ENCODE measurements at regions not wholly inside any gene's neighbourhood (a gene's known extent, or its start where the extent isn't known, plus 50 kb on each side); places are given as distances from the start of the nearest gene placed in this dataset.

DNA sequence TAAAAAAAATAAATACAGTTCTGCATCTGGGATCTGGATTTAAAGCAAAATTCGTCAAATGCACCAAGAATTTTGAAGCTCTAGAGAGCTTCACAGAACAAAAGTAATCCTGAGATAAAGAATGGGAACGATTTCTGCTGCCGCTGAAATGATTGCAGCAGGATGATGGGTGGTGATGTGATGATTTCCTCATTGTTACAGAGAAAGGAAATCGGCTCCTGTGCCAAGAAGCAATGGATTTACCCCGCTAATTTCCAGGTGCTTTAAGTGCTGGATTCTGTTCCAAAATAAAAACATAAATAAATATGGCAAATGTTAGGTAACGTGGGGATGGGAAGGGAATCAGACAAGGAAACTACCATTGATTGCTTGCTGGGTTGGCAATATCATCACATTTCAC lies 1067.9 kb upstream of the MAP3K7 start:
- H3K27ac Mint-ChIP-seq, result no peak overlapping the region
- no peaks in the 10 kb centered on the region for H3K27me3 Mint-ChIP-seq
- H3K9me3 Mint-ChIP-seq, result peaks cover 2 to 4% of the 10 kb centered on the region in 2 donors
- ATAC-seq (replicated peaks), result no peak
- H3K4me3 Mint-ChIP-seq, result no peak overlapping the region
- H3K4me1 Mint-ChIP-seq, result no peaks in the 10 kb centered on the region
- no peak for DNase-seq
- H3K36me3 Mint-ChIP-seq, result no peaks in the 10 kb centered on the region

DNA sequence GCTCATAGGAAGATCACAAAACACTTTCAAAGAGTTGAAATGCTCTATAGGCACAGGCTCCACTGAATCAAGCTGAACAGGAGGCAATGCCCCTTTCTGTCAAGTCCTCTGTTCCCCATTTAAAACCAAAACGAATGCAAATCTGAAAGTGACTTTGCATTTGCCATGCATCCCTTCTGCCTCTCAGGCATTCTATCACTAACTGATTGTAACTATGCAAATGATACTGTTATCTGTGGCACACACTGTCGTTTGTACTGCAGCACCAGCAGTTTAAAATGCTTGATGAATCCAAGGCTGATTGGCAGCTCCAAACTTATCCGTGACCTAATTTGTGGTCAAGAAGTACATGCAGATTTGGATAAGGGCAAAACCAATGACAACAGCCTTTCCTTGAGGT lies 1067.5 kb upstream of the MAP3K7 start:
- Mint-ChIP-seq H3K9me3 (peaks cover 2 to 4% of the 10 kb centered on the region in 2 donors), H3K4me1 (no peaks in the 10 kb centered on the region), H3K27me3 (no peaks in the 10 kb centered on the region), H3K36me3 (no peaks in the 10 kb centered on the region), H3K4me3 (no peak overlapping the region), H3K27ac (no peak overlapping the region)
- no peak for ATAC-seq (replicated peaks)
- no peak for DNase-seq

DNA sequence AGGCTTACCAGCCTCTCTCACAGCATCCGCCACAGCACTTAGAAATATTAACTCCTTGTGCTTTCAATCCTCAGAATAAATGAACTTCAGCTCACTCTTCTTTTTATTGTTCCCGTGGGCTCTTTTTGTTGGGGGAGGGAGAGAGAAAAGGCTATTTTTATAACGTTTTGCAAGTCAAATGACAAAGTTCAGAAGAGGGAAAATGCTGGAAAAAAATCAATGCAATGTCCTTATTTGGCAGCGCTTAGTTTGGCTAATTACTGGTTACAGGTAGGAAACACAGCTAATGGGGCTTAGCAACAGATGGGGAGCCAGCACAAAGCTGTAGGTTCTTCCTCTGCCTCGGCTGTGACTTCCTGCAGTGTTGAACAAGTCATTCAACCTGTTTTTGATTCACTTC lies 1067.0 kb upstream of the MAP3K7 start:
- DNase-seq (no peak), ATAC-seq (replicated peaks) (no peak)
- Mint-ChIP-seq H3K27me3 (no peaks in the 10 kb centered on the region), H3K36me3 (no peaks in the 10 kb centered on the region), H3K4me3 (no peak overlapping the region), H3K9me3 (peaks cover 2 to 4% of the 10 kb centered on the region in 2 donors), H3K27ac (no peak overlapping the region), H3K4me1 (no peaks in the 10 kb centered on the region)

DNA sequence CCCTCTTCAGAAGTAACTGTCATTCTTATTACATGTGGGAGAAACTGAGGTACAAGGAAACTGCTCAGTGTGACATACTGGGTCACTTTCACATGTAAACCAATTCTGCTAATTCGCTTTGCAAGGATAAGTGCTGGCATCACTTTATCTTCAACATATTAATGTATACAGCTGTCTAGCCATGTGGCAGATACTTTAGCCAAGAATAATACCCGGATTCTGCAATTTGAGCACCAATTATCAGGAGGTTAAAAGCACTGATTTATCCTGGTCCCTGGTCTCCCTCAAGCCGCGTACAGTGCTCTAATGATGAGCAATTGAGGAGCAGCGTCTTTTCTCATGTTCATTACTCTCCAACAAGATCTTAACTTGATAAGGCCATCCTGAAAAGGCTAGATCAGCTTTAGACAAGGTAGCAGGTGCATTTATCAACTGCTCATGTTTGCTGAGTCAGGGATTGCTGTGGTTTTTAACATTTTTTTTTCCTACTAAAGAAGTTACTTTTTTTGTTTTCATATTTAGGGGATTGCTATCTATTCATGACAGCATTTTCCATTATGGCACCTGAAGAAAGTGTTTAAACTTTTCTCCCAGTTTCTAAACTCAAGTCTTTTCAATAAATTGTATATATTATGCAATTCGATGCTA lies 1066.3 kb upstream of the MAP3K7 start:
- Mint-ChIP-seq H3K4me3 (no peak overlapping the region), H3K27ac (no peak overlapping the region), H3K36me3 (no peaks in the 10 kb centered on the region), H3K9me3 (peaks cover 2 to 4% of the 10 kb centered on the region in 2 donors), H3K4me1 (no peaks in the 10 kb centered on the region), H3K27me3 (no peaks in the 10 kb centered on the region)
- no peak for DNase-seq
- no peak for ATAC-seq (replicated peaks)

DNA sequence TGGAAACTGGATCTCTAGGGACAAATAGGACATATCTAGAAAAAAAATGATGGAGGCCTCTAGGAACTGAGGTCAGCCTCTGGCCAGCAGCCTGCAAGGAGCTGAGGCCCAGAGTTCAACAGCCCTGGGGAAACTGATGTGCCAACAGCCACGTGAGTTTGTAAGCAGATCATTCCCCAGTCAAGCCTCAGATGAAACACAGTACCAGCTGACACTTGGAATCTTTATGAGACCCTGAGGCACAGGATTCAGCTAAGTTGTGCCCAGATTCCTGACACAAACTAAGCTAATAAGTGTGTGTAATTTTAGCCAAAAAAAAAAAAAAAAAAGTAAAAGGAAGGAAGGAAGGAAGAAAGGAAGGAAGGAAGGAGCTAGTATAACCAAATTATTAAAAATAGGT lies 1059.8 kb upstream of the MAP3K7 start:
- Mint-ChIP-seq H3K9me3 (peaks cover 0 to 2% of the 10 kb centered on the region in 2 donors), H3K4me1 (no peaks in the 10 kb centered on the region), H3K4me3 (no peak overlapping the region), H3K27me3 (no peaks in the 10 kb centered on the region), H3K36me3 (no peaks in the 10 kb centered on the region), H3K27ac (no peak overlapping the region)
- ATAC-seq (replicated peaks) (no peak), DNase-seq (no peak)

DNA sequence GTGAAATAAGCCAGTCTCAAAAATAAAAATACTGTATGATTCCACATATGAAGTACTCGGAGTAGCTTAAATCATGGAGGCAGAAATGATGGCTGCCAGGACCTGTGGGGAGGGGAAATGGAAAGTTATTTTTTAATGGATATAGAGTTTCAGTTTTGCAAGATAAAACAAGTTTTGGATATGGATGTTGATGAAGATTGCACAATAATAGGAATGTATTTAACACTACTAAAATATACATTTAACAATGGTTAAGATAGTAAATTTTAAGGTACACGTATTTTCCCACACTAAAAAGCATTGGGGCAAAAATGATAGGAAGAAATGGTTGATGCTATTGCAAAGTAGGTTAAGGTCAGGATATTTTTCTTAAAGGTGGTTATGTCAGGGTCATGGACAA lies 1058.9 kb upstream of the MAP3K7 start:
- no peaks in the 10 kb centered on the region for H3K36me3 Mint-ChIP-seq
- H3K4me1 Mint-ChIP-seq, result no peaks in the 10 kb centered on the region
- peaks cover 0 to 5% of the 10 kb centered on the region in 2 donors for H3K9me3 Mint-ChIP-seq
- no peak for ATAC-seq (replicated peaks)
- H3K27ac Mint-ChIP-seq, result no peak overlapping the region
- no peaks in the 10 kb centered on the region for H3K27me3 Mint-ChIP-seq
- no peak overlapping the region for H3K4me3 Mint-ChIP-seq
- no peak for DNase-seq

DNA sequence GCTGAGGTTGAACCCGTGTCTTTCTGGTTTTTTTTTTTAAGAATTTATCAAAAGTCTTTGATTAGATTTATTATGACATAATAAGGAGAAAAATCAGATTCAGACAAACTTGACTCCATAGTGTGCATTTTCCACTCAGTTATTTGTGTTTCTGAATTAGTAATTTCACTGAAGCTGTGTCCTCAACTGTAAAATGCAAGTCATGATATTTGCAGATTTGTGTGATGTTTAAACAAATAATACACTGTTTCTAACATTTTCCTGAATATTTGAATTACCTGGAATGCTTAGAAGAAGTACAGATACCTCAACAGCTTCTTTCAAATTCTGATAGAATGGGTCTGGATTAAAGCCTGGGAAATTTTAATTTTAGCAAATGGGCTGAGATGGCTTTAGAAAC lies 1050.3 kb upstream of the MAP3K7 start:
- peaks cover 1 to 5% of the 10 kb centered on the region in 2 donors for H3K9me3 Mint-ChIP-seq
- H3K4me1 Mint-ChIP-seq, result no peaks in the 10 kb centered on the region
- H3K27ac Mint-ChIP-seq, result no peak overlapping the region
- H3K36me3 Mint-ChIP-seq, result no peaks in the 10 kb centered on the region
- no peak overlapping the region for H3K4me3 Mint-ChIP-seq
- ATAC-seq (replicated peaks) (no peak), DNase-seq (no peak)
- H3K27me3 Mint-ChIP-seq, result no peaks in the 10 kb centered on the region

DNA sequence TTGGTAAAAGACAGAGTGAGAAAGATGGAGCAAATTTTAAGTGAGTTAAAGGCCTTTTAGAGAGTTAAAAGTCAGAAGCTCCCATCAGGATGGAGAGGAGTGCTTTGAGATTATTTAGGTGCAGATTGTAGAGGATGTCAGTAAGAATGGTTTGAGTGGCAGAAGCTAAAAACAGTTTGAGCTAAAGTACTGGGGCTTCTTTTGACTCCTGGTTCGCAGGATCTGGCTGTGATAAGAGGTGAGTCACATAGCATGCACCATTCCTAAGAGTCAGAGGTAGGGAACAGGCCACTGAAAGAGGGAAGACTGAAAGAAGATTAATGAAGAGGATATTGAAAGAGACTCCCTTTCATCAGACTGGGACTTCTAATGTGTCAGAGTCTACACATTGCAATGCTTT lies 1047.9 kb upstream of the MAP3K7 start:
- no peaks in the 10 kb centered on the region for H3K4me1 Mint-ChIP-seq
- H3K27me3 Mint-ChIP-seq, result no peaks in the 10 kb centered on the region
- DNase-seq (no peak), ATAC-seq (replicated peaks) (no peak)
- H3K4me3 Mint-ChIP-seq, result no peak overlapping the region
- no peaks in the 10 kb centered on the region for H3K36me3 Mint-ChIP-seq
- peaks cover 0 to 3% of the 10 kb centered on the region in 2 donors for H3K9me3 Mint-ChIP-seq
- H3K27ac Mint-ChIP-seq, result no peak overlapping the region

DNA sequence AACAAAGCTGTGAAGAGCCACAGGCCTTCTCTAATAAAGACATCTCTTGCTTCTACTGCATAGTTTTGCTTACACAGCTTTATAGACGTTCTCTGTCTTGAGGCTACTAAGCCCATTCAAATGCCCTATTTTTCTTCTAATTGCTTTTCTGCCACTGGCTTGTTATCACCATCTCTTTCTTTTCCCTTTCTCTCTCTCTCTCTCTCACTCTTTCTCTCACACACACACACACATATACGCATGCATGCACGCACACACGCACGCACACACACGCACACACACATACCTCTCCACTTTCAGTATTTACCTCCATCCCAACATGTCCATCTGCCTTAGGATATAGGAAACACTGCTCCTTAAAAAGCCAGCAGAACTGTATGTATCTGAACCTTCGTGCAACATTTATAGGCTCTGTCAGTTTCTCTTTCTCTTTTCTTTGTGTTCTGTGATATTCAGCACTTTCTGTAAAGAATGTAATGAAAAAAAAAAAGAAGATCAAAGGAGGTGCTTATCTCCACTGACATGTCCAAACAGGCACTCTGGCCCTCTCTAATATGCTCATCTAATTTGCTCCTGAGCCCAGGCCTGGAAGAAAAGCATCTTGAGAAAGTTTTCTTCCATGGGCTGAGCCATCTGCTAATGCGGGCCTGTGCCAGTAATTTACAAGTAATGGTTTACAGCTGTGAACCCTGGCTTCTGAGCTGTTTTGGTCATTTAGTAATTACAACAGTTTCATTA lies 1046.7 kb upstream of the MAP3K7 start:
- Mint-ChIP-seq H3K36me3 (no peaks in the 10 kb centered on the region), H3K27ac (no peak overlapping the region), H3K9me3 (peaks cover 0 to 2% of the 10 kb centered on the region in 2 donors), H3K4me3 (no peak overlapping the region), H3K27me3 (no peaks in the 10 kb centered on the region), H3K4me1 (no peaks in the 10 kb centered on the region)
- DNase-seq (no peak), ATAC-seq (replicated peaks) (no peak)

DNA sequence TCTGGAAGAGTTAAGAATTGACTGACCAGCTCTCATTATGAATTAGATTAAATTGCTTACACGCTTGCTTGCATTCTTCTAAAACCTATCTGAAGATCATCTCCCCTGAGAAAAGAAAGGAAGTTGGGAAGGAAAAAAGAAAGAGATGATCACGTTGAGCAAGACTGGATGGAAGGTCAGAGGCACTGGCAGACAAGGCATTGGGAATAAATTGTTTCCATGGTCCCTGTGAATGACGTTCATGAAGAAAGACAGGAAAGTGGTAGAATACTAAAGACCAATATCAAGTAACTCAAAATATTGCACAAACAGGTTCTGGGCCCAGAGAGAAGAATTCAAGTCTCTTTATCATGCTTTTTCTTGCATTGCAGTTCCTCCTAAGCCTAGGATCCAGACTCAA lies 1045.4 kb upstream of the MAP3K7 start:
- Mint-ChIP-seq H3K27me3 (no peaks in the 10 kb centered on the region), H3K9me3 (peaks cover 0 to 2% of the 10 kb centered on the region in 2 donors), H3K27ac (no peak overlapping the region), H3K36me3 (no peaks in the 10 kb centered on the region), H3K4me3 (no peak overlapping the region), H3K4me1 (no peaks in the 10 kb centered on the region)
- DNase-seq, result no peak
- no peak for ATAC-seq (replicated peaks)

DNA sequence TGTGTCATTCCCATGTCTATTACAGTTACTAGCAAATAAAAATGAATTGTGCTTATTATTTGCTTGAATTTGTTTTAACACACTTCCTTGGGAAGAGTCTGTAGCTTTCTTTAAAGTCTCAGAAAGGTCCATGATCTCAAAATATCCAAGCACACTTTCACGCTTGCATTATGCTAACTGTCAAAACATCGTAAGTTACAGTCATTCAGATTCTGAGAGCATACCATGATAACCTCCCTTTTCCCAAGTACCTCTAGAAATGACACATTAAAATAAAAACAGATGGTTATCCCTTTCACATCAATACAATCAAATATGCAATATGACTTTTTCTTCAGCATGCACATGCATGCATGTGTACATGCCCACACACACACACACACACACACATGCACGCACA lies 1044.4 kb upstream of the MAP3K7 start:
- DNase-seq (no peak), ATAC-seq (replicated peaks) (no peak)
- Mint-ChIP-seq H3K36me3 (no peaks in the 10 kb centered on the region), H3K4me1 (no peaks in the 10 kb centered on the region), H3K9me3 (peaks cover 0 to 2% of the 10 kb centered on the region in 2 donors), H3K27me3 (no peaks in the 10 kb centered on the region), H3K4me3 (no peak overlapping the region), H3K27ac (no peak overlapping the region)

DNA sequence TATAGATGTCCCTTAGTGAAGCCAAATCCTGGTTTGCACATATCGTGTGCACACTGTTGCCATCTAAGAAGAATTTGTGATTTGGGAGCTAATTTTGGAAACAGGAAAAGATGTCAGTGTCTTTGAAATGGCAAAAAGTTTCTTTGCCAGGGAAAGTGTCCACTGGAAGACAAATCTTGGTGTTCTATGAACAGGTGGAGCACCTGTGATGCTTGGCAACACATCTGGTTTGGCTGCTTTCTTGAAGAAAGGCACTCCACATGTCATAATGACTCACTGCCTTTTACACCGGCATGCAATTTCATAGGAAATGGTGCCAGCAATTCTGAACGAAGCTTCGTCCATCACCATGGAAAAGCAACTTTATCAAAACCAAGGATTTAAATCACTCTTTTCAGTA lies 1040.0 kb upstream of the MAP3K7 start:
- Mint-ChIP-seq H3K9me3 (peaks cover 0 to 2% of the 10 kb centered on the region in 2 donors), H3K27ac (no peak overlapping the region), H3K4me1 (no peaks in the 10 kb centered on the region), H3K27me3 (no peaks in the 10 kb centered on the region), H3K4me3 (no peak overlapping the region), H3K36me3 (no peaks in the 10 kb centered on the region)
- no peak for ATAC-seq (replicated peaks)
- DNase-seq, result no peak

DNA sequence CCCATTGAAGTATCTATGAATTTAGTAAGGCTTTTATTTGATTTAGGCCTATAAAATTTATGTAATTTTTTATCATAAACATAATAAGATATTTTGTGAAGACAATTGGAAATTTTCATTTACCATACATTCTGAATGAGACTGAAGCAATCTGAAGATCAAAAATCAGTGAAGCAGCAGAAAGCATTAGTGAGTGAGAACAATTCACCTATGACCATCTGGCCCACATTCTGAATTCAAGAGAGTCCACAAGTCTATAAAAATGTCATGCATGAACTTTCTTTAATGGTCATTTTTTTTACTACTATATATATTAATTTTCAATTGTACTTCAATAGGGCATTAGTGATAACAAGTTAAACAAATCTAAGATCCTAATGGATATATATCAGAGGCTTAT lies 1026.6 kb upstream of the MAP3K7 start:
- DNase-seq (no peak), ATAC-seq (replicated peaks) (no peak)
- Mint-ChIP-seq H3K27me3 (no peaks in the 10 kb centered on the region), H3K4me1 (no peaks in the 10 kb centered on the region), H3K36me3 (no peaks in the 10 kb centered on the region), H3K27ac (no peak overlapping the region), H3K4me3 (no peak overlapping the region), H3K9me3 (peaks cover 2 to 5% of the 10 kb centered on the region in 2 donors)

DNA sequence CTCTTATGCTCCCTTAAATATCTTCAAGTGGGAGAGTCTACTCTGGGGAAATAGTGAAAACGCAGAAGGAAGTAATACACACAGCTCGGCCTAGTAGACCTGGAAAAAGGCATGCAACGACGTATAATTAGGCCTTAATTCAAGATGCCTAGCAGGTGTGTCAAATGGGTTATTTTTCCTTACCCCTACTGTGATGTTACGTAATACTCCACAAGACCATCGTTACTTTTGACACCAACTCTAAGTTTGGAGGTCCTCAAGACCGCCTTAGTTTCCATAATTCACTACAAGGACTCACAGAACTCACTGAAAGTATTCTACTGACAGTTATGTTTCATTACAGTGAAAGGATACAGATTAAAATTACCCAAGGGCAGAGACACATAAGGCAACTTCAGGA lies 1024.3 kb upstream of the MAP3K7 start:
- ATAC-seq (replicated peaks) (no peak), DNase-seq (no peak)
- Mint-ChIP-seq H3K27me3 (no peaks in the 10 kb centered on the region), H3K27ac (no peak overlapping the region), H3K36me3 (no peaks in the 10 kb centered on the region), H3K4me3 (no peak overlapping the region), H3K4me1 (no peaks in the 10 kb centered on the region), H3K9me3 (no peaks in the 10 kb centered on the region)

DNA sequence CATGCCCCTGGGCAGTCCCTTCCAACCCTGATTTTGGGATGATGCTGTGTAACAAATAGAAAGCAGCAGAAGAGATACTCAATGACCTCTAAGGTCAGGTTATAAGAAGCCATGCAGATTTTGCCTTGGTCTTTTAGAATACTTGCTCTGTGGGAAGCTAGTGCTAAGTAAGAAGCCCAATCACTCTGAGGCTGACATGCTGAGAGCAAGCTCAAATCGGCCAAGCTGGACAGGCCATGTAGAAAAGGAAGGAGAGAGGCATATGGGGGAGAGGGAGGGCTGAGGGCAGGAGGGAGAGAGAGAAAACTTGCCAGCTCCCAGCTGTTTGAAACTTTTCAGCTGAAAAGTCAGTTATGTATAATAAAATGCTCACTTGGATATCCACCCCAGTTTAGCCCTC lies 1021.6 kb upstream of the MAP3K7 start:
- no peaks in the 10 kb centered on the region for H3K36me3 Mint-ChIP-seq
- no peak overlapping the region for H3K4me3 Mint-ChIP-seq
- H3K27me3 Mint-ChIP-seq, result no peaks in the 10 kb centered on the region
- H3K27ac Mint-ChIP-seq, result no peak overlapping the region
- DNase-seq, result no peak
- ATAC-seq (replicated peaks), result no peak
- no peaks in the 10 kb centered on the region for H3K9me3 Mint-ChIP-seq
- H3K4me1 Mint-ChIP-seq, result no peaks in the 10 kb centered on the region
